ENCODE measurements at regions not wholly inside any gene's neighbourhood (a gene's known extent, or its start where the extent isn't known, plus 50 kb on each side); places are given as distances from the start of the nearest gene placed in this dataset.
A peak's percentile ranks its signal among the peaks of the same experiment; 100 is the strongest.

DNA sequence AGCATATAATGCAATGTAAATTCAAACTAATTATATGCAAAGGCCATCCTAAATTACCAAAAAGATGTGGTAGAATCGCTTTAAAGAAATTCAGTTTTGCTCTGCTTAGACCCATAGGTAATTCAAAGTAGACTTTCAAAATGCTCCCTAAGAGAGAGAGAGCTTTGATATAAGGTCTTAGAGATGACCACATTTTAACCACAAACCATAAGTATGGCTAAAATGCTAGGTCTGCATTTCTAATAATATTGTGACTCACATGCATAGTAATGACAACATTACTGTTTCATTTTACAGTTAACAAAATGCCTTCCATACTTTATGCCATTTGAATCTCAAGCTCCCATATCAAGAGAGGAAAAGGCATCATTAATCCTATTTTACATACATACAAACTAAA lies 144.5 kb downstream of the RAD51AP2 start:
- ATAC-seq (no peak), DNase-seq (no peak)
- H3K4me3 ChIP-seq = no peak overlapping the region
- H3K36me3 ChIP-seq = no peaks in the 10 kb centered on the region
- H3K27ac ChIP-seq = no peak overlapping the region
- TF ChIP-seq, protein P1, sequence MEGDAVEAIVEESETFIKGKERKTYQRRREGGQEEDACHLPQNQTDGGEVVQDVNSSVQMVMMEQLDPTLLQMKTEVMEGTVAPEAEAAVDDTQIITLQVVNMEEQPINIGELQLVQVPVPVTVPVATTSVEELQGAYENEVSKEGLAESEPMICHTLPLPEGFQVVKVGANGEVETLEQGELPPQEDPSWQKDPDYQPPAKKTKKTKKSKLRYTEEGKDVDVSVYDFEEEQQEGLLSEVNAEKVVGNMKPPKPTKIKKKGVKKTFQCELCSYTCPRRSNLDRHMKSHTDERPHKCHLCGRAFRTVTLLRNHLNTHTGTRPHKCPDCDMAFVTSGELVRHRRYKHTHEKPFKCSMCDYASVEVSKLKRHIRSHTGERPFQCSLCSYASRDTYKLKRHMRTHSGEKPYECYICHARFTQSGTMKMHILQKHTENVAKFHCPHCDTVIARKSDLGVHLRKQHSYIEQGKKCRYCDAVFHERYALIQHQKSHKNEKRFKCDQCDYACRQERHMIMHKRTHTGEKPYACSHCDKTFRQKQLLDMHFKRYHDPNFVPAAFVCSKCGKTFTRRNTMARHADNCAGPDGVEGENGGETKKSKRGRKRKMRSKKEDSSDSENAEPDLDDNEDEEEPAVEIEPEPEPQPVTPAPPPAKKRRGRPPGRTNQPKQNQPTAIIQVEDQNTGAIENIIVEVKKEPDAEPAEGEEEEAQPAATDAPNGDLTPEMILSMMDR (IDR thresholded peaks at IDR 0.05) = no peak
- intact Hi-C loops (cut with DNase I) = no loop called here
- H3K9me3 ChIP-seq = peaks cover 0 to 3% of the 10 kb centered on the region in 2 donors
- H3K27me3 ChIP-seq = no peaks in the 10 kb centered on the region
- no peaks in the 10 kb centered on the region for H3K4me1 ChIP-seq

DNA sequence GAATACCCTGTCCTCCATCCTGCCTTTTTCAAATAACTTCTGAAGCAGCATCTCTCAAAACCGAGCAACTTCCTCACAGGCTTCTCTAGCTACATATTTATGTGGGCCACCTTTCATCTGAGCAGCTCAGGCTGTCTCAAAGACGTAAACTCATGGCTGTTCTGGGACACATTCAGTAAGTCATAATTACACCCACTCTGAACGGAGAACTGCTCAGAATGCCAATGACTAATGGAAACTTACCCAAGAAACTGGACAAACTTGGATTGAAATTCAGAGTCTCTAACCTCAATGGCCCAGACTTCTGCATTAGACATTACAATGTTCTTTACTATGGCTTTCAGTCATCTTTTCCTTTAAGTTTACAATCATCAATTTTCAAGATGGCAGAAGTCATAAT lies 145.2 kb downstream of the RAD51AP2 start:
- Histone ChIP-seq H3K4me1 (no peaks in the 10 kb centered on the region), H3K36me3 (no peaks in the 10 kb centered on the region), H3K9me3 (peaks cover 0 to 3% of the 10 kb centered on the region in 2 donors), H3K27me3 (no peaks in the 10 kb centered on the region), H3K4me3 (no peak overlapping the region), H3K27ac (no peak overlapping the region)
- ATAC-seq = no peak
- no peak for DNase-seq
- intact Hi-C loops (cut with DNase I) = no loop called here
- TF ChIP-seq, protein P1 (IDR thresholded peaks at IDR 0.05) = no peak

DNA sequence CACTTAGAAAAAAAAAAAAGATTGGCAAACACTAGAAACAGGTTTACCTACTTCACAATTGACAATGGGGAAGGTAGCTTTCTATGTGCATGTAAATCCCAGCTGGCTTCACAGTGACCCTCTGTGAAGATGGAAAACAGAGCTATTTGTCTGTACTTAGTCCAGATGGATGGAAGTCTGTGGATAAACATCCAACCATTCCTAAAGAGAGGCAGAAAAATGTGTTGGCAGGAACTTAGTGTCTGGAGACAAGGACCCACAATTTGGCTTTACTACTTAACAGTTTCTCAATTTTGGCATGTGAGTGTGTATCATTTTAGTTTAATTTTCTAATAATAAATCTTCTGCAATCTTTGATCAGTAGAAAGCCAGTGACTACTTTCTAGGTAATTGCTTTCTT lies 154.4 kb downstream of the RAD51AP2 start:
- TF ChIP-seq, protein P1 (IDR thresholded peaks at IDR 0.05) = no peak
- peak; percentile 26 for ATAC-seq
- H3K4me3 ChIP-seq = no peak overlapping the region
- no peaks in the 10 kb centered on the region for H3K36me3 ChIP-seq
- no peaks in the 10 kb centered on the region for H3K9me3 ChIP-seq
- no peaks in the 10 kb centered on the region for H3K27me3 ChIP-seq
- peak in 1 of 4 donors; percentile 31 for DNase-seq
- no peak overlapping the region for H3K27ac ChIP-seq
- H3K4me1 ChIP-seq = no peaks in the 10 kb centered on the region
- intact Hi-C loops (cut with DNase I) = no loop called here

DNA sequence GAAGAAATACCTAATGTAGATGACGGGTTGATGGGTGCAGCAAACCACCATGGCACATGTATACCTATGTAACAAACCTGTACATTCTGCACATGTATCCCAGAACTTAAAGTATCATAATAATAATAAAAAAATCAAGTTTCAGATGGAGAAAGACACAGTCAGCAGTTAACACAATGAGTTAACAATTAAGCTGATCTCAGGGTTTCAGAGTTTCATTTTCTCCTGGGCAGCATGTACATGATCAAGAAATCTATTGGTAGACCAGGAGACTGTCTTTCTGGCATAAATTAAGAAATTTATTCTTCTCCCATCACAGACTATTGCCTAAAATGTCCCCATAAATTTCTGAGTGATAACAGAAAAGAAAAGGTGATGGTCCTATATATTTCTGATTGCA lies 155.3 kb downstream of the RAD51AP2 start:
- ATAC-seq (no peak), DNase-seq (no peak)
- no peaks in the 10 kb centered on the region for H3K36me3 ChIP-seq
- H3K4me3 ChIP-seq = no peak overlapping the region
- H3K9me3 ChIP-seq = no peaks in the 10 kb centered on the region
- H3K27me3 ChIP-seq = no peaks in the 10 kb centered on the region
- TF ChIP-seq, protein P1 (IDR thresholded peaks at IDR 0.05) = no peak
- intact Hi-C loops (cut with DNase I) = no loop called here
- H3K27ac ChIP-seq = no peak overlapping the region
- no peaks in the 10 kb centered on the region for H3K4me1 ChIP-seq

DNA sequence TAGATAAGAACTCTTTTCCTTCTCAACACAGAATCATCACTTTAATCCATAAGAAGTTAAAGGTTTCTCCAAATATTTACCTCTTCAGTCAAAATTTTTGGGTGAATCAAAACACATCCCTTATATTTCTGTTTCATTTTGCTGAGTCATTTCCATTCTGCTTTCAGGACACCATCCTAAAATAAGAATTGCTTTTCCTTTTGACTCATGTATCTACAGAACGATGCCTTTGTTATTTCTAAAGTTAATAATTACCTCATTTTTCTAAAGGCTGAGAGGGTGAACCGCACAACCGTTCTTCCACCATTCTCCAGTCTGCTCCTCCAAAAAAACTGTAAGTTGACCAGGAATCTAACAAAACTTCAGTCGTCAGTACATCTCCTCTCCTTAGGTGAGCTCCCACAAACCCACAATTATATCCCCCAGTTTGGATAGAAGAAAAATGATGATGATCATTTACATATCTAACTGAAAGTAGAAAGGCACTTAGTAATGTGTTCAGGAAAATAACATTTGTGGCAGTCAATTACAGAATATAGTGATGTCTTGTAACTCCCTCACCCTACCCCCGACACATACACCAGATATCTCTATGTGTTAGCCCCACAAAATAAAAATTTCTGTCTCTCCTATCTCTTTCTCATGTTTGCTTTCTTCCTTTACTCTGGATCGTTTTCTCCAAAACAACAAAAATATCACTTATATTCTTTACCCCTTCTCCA lies 162.5 kb downstream of the RAD51AP2 start:
- intact Hi-C loops (cut with DNase I) = no loop called here
- Histone ChIP-seq H3K4me1 (no peaks in the 10 kb centered on the region), H3K36me3 (no peaks in the 10 kb centered on the region), H3K27ac (no peak overlapping the region), H3K27me3 (no peaks in the 10 kb centered on the region), H3K9me3 (peaks cover 0 to 3% of the 10 kb centered on the region in 2 donors), H3K4me3 (no peak overlapping the region)
- ATAC-seq (no peak), DNase-seq (no peak)
- TF ChIP-seq, protein P1 (IDR thresholded peaks at IDR 0.05) = no peak

Measured in left lung (tissue), 4 donors.